Activated T-cell treated with anti-CD3 and anti-CD28 coated beads for 24 hours (primary cell): ENCODE measurements at regions not wholly inside any gene's neighbourhood (a gene's known extent, or its start where the extent isn't known, plus 50 kb on each side); places are given as distances from the start of the nearest gene placed in this dataset.
"Not testable (repeated sequence)": the region's sequence is repeated elsewhere in the genome, so short reads cannot be mapped to it uniquely, and the experiment has no call there.

ENCODE experiments used
- DNase-seq: peaks from one replicate; pipeline ENCODE4 v3.0.0-alpha.2; 2020; ENCODE audit warnings: low read depth

- DNase-seq, result no peak
Observed at GRCh38 chr2:176976736-176977685, 235.6 kb upstream of the HNRNPA3 start.

DNA sequence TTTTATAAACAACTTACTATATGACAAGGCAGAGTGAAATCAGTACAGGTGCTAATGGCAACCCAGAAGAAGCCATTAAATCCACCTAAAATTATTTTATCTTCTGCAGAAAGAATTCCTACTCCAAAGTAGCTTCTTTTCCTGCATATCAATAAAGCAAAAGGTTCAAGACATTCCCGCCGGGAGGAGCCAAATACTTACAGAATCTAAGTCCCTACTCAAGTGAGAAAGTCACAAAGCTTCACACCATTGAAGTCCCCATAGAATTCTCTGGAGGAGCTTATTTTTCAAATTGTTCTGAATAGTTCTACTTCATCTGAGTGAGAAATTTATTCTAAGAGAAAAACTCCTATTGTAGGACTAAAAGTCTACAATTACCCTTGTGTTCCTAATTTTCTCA is 233.7 kb upstream of the HNRNPA3 start:
- DNase-seq, result no peak

GRCh38 chr2:176979981-176980710 is 232.4 kb upstream of the HNRNPA3 start:
- no peak for DNase-seq

DNA sequence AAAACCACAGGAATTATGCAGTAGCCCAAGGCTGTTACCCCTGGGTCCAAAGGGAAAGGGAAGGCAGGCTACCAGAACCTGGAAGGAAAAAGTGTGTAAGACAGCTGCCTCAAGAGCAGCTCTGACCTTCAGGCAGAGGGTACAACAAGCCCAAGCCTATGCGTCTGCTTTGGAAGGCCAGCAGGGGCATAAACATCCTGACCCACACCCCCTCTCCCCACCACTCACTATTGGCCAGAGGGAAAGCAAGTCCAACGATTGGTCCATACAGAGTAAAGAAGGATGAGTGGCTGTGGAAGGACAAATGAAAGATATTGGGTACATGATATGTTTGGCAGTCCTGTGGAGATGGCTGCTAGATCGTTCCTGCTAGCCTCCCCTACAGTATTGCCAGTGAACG is 227.6 kb upstream of the HNRNPA3 start:
- DNase-seq, result no peak

DNA sequence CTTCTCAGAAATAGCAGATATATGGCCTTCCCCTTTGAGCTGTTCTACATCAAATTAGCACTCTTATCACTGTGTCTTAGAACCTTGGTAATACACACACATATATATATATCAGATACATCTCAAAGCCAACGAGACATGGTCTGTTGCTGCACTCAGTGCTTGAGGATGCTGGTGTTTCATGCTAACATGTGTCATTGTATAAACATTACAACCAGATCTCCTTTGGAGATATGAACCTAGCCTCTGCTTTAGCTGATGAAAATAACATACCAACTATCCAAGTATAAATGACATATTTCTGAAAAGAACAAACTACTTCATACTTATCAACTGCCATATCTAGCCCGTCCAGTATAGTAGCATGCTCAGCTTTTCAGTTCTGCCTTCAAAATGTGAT is 226.7 kb upstream of the HNRNPA3 start:
- DNase-seq, result no peak

DNA sequence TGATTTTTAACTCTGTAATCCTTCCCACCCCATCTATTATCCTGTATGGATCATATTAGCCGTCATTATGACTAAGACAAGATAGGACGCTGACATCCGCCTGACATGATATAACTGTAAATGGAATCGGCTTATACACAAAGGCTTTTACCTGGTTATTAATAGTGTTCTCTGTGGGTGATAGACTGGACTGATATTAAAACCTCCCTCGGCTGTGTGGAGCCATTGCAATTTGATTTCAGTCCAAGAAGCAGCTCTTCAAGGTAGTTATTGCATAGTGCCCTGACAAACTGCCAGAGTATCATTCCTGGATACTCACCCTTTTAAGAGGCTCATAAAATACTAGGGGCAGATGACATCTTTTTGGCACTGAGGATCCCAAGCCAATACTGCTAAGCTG is 226.1 kb upstream of the HNRNPA3 start:
- no peak for DNase-seq

- DNase-seq, result no peak
Observed at GRCh38 chr2:176991411-176991810, 221.2 kb upstream of the HNRNPA3 start.

- DNase-seq, result peak; percentile 8
Observed at GRCh38 chr2:176997074-176997791, 215.4 kb upstream of the HNRNPA3 start.

DNA sequence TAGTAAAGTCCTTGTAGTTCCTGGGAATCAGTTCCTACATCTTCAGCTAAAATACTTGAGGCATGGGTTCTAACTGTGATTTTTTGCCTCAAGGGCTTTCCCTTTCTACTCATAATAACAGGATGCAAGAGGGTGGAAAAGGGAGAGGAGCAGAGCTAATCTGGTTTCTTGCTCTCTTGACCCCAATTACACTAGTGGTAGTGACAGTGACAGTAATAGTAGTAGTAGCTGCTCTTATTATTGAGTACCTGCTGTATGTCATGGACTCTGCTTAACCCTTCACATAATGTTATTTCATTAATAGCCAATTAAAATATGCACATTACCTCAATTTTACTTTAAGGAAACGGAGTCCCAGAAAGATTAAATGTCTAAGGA is 214.8 kb upstream of the HNRNPA3 start:
- DNase-seq, result no peak

DNA sequence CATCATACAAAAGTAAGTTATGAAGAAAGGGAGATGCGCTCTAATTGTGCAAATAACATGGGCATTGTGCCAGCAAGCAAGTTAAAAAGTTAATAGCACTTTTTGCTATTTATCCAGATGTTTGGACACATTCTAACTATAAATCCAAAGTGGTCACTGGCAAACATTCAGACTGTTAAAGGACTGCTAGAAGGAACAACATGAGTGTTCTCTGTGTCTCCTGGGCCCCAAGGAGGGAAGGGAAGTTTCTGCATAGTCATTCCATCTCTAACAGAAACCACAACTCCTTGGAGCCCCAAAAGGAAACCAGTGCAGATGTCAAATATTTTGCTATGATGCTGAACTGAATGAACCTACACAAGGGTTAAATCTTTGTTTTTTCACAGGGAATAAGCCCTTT is 213.3 kb upstream of the HNRNPA3 start:
- no peak for DNase-seq

GRCh38 chr2:177000061-177000714 is 212.4 kb upstream of the HNRNPA3 start:
- no peak for DNase-seq

- no peak for DNase-seq
Observed at GRCh38 chr2:177000715-177001072, 211.9 kb upstream of the HNRNPA3 start.

DNA sequence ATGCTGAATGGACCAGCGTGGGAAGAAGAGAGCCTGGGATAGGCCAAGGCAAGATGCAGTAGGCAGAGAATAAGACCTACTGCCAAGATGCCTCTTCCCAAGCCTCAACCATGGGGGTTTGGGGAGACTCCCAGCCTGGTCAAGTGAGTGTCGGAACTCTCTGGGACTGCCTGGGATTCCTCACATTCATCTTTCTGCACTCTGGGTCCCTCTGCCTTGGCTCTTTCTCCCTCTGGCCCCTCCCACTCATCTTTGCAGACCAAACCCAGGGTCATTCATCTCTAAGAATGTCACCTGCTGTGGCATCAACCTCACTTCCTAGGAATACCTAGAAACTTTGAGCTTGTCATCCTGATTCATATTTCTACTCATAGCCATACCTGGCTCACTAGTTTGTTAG is 211.3 kb upstream of the HNRNPA3 start:
- DNase-seq, result no peak

DNA sequence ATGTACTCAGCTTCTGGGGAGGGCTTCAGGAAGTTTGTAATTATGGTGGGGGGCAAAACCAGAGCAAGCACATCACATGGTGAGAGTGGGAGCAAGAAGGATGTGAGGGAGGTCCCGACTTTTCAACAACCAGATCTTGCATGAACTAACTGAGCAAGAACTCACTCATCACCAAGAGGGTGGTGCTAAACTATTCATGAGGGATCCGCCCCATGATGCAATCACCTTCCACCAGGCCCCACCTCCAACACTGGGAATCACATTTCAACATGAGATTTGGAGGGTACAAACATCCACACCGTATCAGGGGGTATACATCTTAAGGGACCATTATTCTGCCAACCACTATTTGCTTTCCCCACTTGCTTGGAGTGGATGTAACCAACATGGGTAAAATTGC is 209.6 kb upstream of the HNRNPA3 start:
- no peak for DNase-seq

DNA sequence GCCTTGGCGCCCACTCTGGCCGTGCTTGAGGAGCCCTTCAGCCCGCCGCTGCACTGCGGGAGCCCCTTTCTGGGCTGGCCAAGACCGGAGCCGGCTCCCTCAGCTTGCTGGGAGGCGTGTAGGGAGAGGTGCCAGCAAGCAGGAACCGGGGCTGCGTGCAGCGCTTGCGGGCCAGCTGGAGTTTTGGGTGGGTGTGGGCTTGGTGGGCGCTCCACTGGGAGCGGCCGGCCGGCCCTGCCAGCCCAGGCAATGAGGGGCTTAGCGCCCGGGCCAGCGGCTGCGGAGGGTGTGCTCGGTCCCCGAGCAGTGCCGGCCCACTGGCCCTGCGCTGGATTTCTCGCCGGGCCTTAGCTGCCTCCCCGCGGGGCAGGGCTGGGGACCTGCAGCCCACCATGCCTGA is 204.9 kb upstream of the HNRNPA3 start:
- DNase-seq, result not testable (repeated sequence)

- DNase-seq, result not testable (repeated sequence)
Observed at GRCh38 chr2:177008662-177009061, 203.9 kb upstream of the HNRNPA3 start.

- no peak for DNase-seq
Observed at GRCh38 chr2:177010146-177010545, 202.4 kb upstream of the HNRNPA3 start.

DNA sequence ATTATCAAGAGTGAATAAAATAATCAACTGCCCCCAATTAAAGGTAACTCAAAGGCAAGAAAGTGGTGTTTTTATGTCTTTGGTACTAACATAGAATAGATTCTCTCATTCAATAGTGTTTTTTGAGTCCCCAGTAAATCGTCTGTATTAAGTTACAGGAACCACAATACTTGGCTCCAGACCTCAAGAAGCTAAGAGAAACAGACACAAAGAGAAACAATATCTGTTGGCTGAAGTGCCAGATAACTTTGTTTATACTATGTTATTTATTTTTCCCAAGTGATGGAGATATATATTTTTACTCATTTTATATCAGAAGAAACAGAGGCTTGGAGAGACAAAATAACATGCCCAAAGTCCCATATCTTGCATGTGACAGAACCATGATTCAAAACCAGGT is 201.7 kb upstream of the HNRNPA3 start:
- DNase-seq, result no peak

DNA sequence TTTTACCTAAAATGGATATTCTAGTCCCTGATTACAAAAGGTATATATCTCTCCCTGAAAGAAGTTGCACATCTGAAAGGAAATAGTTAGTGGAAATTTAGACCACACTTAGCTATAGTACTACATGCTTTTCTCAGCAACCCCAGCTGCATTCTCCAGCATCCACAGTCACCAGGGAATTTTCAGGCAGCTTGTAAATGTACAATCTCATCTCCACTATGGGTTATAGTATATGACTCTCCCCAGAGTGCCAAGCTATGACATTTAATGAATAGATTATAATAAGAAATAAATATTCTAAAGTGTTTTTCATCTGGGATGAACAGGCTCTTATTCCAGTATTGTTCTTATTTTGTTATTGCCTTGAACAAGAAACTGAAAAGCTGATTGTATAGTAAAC is 197.6 kb upstream of the HNRNPA3 start:
- DNase-seq, result no peak

- DNase-seq, result no peak
Observed at GRCh38 chr2:177015356-177015923, 197.2 kb upstream of the HNRNPA3 start.

DNA sequence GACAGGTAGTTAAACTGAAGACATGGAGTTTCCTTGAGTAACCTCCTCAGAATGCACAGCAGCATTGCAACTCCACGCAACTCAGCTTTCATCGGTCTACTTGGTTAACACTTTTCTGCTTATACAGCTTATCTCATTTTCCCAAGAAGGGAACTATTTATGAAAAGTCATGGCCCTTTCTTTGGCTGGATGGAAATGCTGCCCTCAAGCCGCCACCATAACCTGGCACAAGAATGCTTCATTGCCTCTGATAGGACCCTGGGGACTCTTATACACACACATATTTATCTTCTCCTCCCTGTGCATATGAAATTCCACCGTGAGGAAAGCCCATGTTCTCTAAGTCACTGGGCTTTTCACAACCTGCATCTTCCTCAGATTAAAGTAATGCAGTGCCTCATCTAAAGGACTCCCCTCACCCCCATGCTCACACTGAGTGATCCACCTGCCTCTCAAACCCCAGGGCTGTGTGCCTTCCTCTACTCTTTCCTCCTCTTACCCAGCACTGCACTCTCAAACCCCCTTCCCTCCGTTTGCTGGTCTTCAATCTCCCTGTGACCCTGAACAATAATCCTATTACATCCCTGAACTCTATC is 192.0 kb upstream of the HNRNPA3 start:
- no peak for DNase-seq
